ENCODE measurements at regions not wholly inside any gene's neighbourhood (a gene's known extent, or its start where the extent isn't known, plus 50 kb on each side); places are given as distances from the start of the nearest gene placed in this dataset.

- TF ChIP-seq POLR2A (IDR thresholded peaks at IDR 0.05) (no peak), CTCF (IDR thresholded peaks at IDR 0.05) (no peak)
Observed at GRCh38 chr4:66373268-66373667, 703.0 kb upstream of the EPHA5 start.
